A549 (cell line): ENCODE measurements at regions not wholly inside any gene's neighbourhood (a gene's known extent, or its start where the extent isn't known, plus 50 kb on each side); places are given as distances from the start of the nearest gene placed in this dataset.

Experiments
- ATAC-seq, 2 experiments: fragments of 200-7000 bp in 1 of 2; fragments of >200 bp in 1 of 2; cut with Nextera tagmentation in 1 of 2; cut with Tn5 transposase in 1 of 2; 3 replicates each; pipeline versions ENCODE4 v1.8.0 to v1.9.1; 2018 to 2020; ENCODE audit warnings: mild to moderate bottlenecking in 1 of 2, moderate library complexity in 1 of 2
- CTCF ChIA-PET: fragments of 300-600 bp; sonication (Branson Sonifier 250); formaldehyde crosslinking; extraction: SDS; loops from one replicate; lab custom pipeline; 2021; ENCODE audit warnings: antibody characterized with exemption, inconsistent platforms; lab: Yijun Ruan, JAX
- POLR2A ChIA-PET: fragments of 350-600 bp; formaldehyde crosslinking; extraction: SDS; loops from one replicate; lab custom pipeline; 2021; ENCODE audit warnings: antibody characterized with exemption, inconsistent platforms; lab: Yijun Ruan, JAX
- DNase-seq, 2 experiments: peaks; one replicate each; pipeline versions ENCODE4 v3.0.0 to v3.0.0-alpha.2; 2011 to 2016; ENCODE audit warnings: low read depth in 1 of 2, low spot score in 1 of 2
- FAIRE-seq: peaks from 2 replicates; lab custom pipeline; 2011; peaks lifted over from hg19 to GRCh38; lab: Jason Lieb, UNC
- H3K27ac ChIP-seq, 2 experiments: fragments of >200 bp; sonication (Bioruptor Twin); formaldehyde crosslinking; 3 replicates each; pipeline ENCODE4 v1.5.1; 2016 to 2017
- H3K4me1 ChIP-seq: fragments of >200 bp; sonication (Bioruptor Twin); formaldehyde crosslinking; 3 replicates; pipeline ENCODE4 v1.6.1; 2016
- H3K4me2 ChIP-seq: fragments of >200 bp; sonication (Bioruptor Twin); formaldehyde crosslinking; 3 replicates; pipeline ENCODE4 v1.6.1; 2016
- H3K4me3 ChIP-seq: fragments of >200 bp; sonication (Bioruptor Twin); formaldehyde crosslinking; 3 replicates; pipeline ENCODE4 v1.5.1; 2016
- H3K9me3 ChIP-seq: fragments of >200 bp; sonication (Bioruptor Twin); formaldehyde crosslinking; 3 replicates; pipeline ENCODE4 v1.6.1; 2016
- CEBPB ChIP-seq, 2 experiments: fragments of >200 bp in 1 of 2; sonication (Bioruptor Twin) in 1 of 2; formaldehyde crosslinking in 1 of 2; IDR thresholded peaks; 2 replicates each; pipeline ENCODE4 v1.6.1; 2012 to 2016
- EHF ChIP-seq: fragments of 250-450 bp; sonication (Bioruptor Pico); IDR thresholded peaks from 2 replicates; pipeline ENCODE4 v1.5.0; 2020; ENCODE audit warnings: mild to moderate bottlenecking
- FOSB ChIP-seq: fragments of 250-450 bp; sonication (Bioruptor Pico); IDR thresholded peaks from 2 replicates; pipeline ENCODE4 v1.5.0; 2020; ENCODE audit warnings: mild to moderate bottlenecking, moderate library complexity
- HOXB13 ChIP-seq: fragments of 250-450 bp; sonication (Bioruptor Pico); IDR thresholded peaks from 2 replicates; pipeline ENCODE4 v1.5.0; 2020; ENCODE audit warnings: low read depth, mild to moderate bottlenecking, moderate library complexity
- KDM5A ChIP-seq: fragments of 200-600 bp; sonication (generic); IDR thresholded peaks from 2 replicates; pipeline ENCODE4 v1.6.1; 2016; ENCODE audit warnings: antibody characterized with exemption, mild to moderate bottlenecking
- MAFK ChIP-seq: fragments of 450-650 bp; IDR thresholded peaks from 2 replicates; pipeline ENCODE4 v1.6.1; 2014; ENCODE audit not compliant: partially characterized antibody
- MYC ChIP-seq: IDR thresholded peaks from 2 replicates; pipeline ENCODE4 v1.6.1; 2012; ENCODE audit warnings: mild to moderate bottlenecking, inconsistent platforms, low read length, improper control_type of control experiment, borderline replicate concordance
- NPAS2 ChIP-seq: fragments of 250-450 bp; sonication (Bioruptor Pico); IDR thresholded peaks from 2 replicates; pipeline ENCODE4 v1.8.0; 2022; ENCODE audit warnings: mild to moderate bottlenecking, moderate library complexity, borderline replicate concordance
- PHF8 ChIP-seq: fragments of 200-600 bp; sonication (generic); IDR thresholded peaks from 2 replicates; pipeline ENCODE4 v1.6.1; 2016; ENCODE audit warnings: low read depth, mild to moderate bottlenecking, antibody characterized with exemption, moderate library complexity, borderline replicate concordance
- RAD21 ChIP-seq, 2 experiments: fragments of >200 bp in 1 of 2; sonication (Bioruptor Twin) in 1 of 2; formaldehyde crosslinking in 1 of 2; IDR thresholded peaks in 1 of 2; conservative IDR thresholded peaks in 1 of 2; 2 replicates in 1 of 2; 3 replicates in 1 of 2; pipeline ENCODE4 v1.6.1; 2012 to 2018; ENCODE audit warnings: inconsistent platforms in 1 of 2
- RARB ChIP-seq: fragments of 250-450 bp; sonication (Bioruptor Pico); IDR thresholded peaks from 2 replicates; pipeline ENCODE4 v1.8.0; 2021; ENCODE audit warnings: mild to moderate bottlenecking, moderate library complexity
- RFX5 ChIP-seq: fragments of 450-650 bp; IDR thresholded peaks from 2 replicates; pipeline ENCODE4 v1.7.1; 2014; ENCODE audit warnings: antibody characterized with exemption, mild to moderate bottlenecking, moderate library complexity
- TFCP2L1 ChIP-seq: fragments of 250-450 bp; sonication (Bioruptor Pico); IDR thresholded peaks from 2 replicates; pipeline ENCODE4 v1.5.0; 2021; ENCODE audit warnings: mild to moderate bottlenecking
- TP53 ChIP-seq: fragments of 250-450 bp; sonication (Bioruptor Pico); IDR thresholded peaks from 2 replicates; pipeline ENCODE4 v1.5.0; 2021; ENCODE audit warnings: mild to moderate bottlenecking, moderate library complexity
- ZC3H11A ChIP-seq: fragments of 450-650 bp; IDR thresholded peaks from 2 replicates; pipeline ENCODE4 v1.6.1; 2014; ENCODE audit warnings: antibody characterized with exemption, mild to moderate bottlenecking
- ZSCAN20 ChIP-seq: fragments of 250-450 bp; sonication (Bioruptor Pico); IDR thresholded peaks from 2 replicates; pipeline ENCODE4 v1.8.0; 2022; ENCODE audit warnings: mild to moderate bottlenecking, moderate library complexity
- WGBS: methylation state at CpG from one replicate; pipeline ENCODE4 v1.1.6; 2017; ENCODE audit errors: missing lambda C conversion rate; 5-methylcytosine and 5-hydroxymethylcytosine counted together
- TF ChIP-seq, protein P1 (sequence below): fragments of 200-600 bp; sonication (generic); IDR thresholded peaks from 2 replicates; pipeline ENCODE4 v1.6.1; 2016; ENCODE audit warnings: antibody characterized with exemption, mild to moderate bottlenecking, moderate library complexity
- TF ChIP-seq, protein P2 (sequence below): fragments of >200 bp; sonication (Bioruptor Twin); formaldehyde crosslinking; IDR thresholded peaks from 3 replicates; pipeline ENCODE4 v1.5.1; 2016
- TF ChIP-seq, protein P3 (sequence below): IDR thresholded peaks from 2 replicates; pipeline ENCODE4 v1.6.1; 2012
- TF ChIP-seq, protein P4 (sequence below): fragments of 150-350 bp; IDR thresholded peaks from 2 replicates; pipeline ENCODE4 v1.6.1; 2014; ENCODE audit warnings: low read depth, mild to moderate bottlenecking, low read length
- TF ChIP-seq, protein P5 (sequence below): fragments of 250-450 bp; sonication (Bioruptor Pico); IDR thresholded peaks from 2 replicates; pipeline ENCODE4 v1.5.0; 2020; ENCODE audit warnings: low read depth, mild to moderate bottlenecking, moderate library complexity

DNA sequence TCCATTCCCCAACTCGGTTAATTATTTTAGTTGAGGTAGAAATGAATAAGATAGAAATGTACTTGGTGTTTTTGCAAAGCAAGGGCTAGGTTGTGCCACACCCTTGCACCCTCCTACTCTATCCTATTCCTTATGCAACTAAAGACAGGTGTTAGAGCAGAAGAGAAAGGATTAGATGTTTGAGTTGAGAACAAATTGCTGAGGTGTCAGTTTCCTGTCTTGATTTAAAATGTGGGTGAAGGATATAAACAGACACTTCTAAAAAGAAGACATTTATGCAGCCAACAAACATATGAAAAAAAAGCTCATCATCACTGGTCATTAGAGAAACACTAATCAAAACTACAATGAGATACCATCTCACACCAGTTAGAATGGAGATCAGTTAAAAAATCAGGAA lies 1256.2 kb downstream of the CNTNAP5 start:
- POLR2A ChIA-PET, result no interaction called here
- H3K4me3 ChIP-seq, result no peak overlapping the region
- no peaks in the 10 kb centered on the region for H3K9me3 ChIP-seq
- no peaks in the 10 kb centered on the region for H3K4me1 ChIP-seq
- H3K4me2 ChIP-seq, result no peak overlapping the region
- no peak for TF ChIP-seq RFX5
- TF ChIP-seq RAD21 (conservative IDR thresholded peaks at IDR 0.05 in 1 of 2, IDR thresholded peaks at IDR 0.05 in 1 of 2), result no peak
- peak; percentile 60 for TF ChIP-seq MAFK
- no peak for TF ChIP-seq FOSB (CRISPR knock-in tag)
- no peak for TF ChIP-seq EHF (CRISPR knock-in tag)
- TF ChIP-seq ZSCAN20, result no peak
- no peak for TF ChIP-seq HOXB13 (CRISPR knock-in tag)
- TF ChIP-seq, all 56 proteins: peak for 1
- DNase-seq (no peak), ATAC-seq (no peak), FAIRE-seq (no peak)
- WGBS, result 5% methylated on average over 1 of the region's 1 CpG
- CTCF ChIA-PET, result no interaction called here
- no peak overlapping the region for H3K27ac ChIP-seq

DNA sequence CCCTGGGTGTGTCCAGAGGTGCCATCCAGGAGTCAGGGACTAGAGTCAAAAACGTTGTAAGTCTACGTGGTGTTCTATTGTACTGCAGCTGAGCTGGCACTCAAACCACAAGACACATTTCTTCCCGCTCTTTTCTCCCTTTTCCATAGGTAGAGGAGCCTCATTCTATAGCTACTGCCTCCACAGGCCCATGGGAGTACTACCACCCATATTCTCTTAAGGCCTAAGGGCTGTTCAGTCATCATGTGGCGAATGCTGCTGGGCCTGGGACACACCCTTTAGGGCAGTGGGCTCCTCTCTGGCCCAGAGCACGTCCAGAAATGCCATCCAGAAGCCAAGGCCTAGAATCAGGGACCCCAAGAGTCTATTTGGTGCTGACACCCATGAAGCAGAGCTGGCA lies 1271.7 kb downstream of the CNTNAP5 start:
- ChIA-PET POLR2A (no interaction called here), CTCF (no interaction called here)
- ATAC-seq, result no peak
- Histone ChIP-seq H3K4me3 (no peak overlapping the region), H3K27ac (no peak overlapping the region), H3K4me2 (no peak overlapping the region), H3K9me3 (0 out of 3 replicates have a peak, but pooled peaks cover 2% of the 10 kb centered on the region), H3K4me1 (no peaks in the 10 kb centered on the region)
- TF ChIP-seq TFCP2L1 (CRISPR knock-in tag) (no peak), RARB (CRISPR knock-in tag) (no peak), ZC3H11A (no peak), PHF8 (no peak), MYC (no peak), KDM5A (no peak), TP53 (no peak), CEBPB (IDR thresholded peaks at IDR 0.05) (no peak), NPAS2 (no peak)
- TF ChIP-seq, protein P1, sequence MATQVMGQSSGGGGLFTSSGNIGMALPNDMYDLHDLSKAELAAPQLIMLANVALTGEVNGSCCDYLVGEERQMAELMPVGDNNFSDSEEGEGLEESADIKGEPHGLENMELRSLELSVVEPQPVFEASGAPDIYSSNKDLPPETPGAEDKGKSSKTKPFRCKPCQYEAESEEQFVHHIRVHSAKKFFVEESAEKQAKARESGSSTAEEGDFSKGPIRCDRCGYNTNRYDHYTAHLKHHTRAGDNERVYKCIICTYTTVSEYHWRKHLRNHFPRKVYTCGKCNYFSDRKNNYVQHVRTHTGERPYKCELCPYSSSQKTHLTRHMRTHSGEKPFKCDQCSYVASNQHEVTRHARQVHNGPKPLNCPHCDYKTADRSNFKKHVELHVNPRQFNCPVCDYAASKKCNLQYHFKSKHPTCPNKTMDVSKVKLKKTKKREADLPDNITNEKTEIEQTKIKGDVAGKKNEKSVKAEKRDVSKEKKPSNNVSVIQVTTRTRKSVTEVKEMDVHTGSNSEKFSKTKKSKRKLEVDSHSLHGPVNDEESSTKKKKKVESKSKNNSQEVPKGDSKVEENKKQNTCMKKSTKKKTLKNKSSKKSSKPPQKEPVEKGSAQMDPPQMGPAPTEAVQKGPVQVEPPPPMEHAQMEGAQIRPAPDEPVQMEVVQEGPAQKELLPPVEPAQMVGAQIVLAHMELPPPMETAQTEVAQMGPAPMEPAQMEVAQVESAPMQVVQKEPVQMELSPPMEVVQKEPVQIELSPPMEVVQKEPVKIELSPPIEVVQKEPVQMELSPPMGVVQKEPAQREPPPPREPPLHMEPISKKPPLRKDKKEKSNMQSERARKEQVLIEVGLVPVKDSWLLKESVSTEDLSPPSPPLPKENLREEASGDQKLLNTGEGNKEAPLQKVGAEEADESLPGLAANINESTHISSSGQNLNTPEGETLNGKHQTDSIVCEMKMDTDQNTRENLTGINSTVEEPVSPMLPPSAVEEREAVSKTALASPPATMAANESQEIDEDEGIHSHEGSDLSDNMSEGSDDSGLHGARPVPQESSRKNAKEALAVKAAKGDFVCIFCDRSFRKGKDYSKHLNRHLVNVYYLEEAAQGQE, result no peak
- TF ChIP-seq, protein P2, sequence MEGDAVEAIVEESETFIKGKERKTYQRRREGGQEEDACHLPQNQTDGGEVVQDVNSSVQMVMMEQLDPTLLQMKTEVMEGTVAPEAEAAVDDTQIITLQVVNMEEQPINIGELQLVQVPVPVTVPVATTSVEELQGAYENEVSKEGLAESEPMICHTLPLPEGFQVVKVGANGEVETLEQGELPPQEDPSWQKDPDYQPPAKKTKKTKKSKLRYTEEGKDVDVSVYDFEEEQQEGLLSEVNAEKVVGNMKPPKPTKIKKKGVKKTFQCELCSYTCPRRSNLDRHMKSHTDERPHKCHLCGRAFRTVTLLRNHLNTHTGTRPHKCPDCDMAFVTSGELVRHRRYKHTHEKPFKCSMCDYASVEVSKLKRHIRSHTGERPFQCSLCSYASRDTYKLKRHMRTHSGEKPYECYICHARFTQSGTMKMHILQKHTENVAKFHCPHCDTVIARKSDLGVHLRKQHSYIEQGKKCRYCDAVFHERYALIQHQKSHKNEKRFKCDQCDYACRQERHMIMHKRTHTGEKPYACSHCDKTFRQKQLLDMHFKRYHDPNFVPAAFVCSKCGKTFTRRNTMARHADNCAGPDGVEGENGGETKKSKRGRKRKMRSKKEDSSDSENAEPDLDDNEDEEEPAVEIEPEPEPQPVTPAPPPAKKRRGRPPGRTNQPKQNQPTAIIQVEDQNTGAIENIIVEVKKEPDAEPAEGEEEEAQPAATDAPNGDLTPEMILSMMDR, result no peak
- TF ChIP-seq, protein P3, sequence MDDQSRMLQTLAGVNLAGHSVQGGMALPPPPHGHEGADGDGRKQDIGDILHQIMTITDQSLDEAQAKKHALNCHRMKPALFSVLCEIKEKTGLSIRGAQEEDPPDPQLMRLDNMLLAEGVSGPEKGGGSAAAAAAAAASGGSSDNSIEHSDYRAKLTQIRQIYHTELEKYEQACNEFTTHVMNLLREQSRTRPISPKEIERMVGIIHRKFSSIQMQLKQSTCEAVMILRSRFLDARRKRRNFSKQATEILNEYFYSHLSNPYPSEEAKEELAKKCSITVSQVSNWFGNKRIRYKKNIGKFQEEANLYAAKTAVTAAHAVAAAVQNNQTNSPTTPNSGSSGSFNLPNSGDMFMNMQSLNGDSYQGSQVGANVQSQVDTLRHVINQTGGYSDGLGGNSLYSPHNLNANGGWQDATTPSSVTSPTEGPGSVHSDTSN, result no peak
- TF ChIP-seq, protein P4, sequence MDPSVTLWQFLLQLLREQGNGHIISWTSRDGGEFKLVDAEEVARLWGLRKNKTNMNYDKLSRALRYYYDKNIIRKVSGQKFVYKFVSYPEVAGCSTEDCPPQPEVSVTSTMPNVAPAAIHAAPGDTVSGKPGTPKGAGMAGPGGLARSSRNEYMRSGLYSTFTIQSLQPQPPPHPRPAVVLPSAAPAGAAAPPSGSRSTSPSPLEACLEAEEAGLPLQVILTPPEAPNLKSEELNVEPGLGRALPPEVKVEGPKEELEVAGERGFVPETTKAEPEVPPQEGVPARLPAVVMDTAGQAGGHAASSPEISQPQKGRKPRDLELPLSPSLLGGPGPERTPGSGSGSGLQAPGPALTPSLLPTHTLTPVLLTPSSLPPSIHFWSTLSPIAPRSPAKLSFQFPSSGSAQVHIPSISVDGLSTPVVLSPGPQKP, result no peak
- TF ChIP-seq, protein P5, sequence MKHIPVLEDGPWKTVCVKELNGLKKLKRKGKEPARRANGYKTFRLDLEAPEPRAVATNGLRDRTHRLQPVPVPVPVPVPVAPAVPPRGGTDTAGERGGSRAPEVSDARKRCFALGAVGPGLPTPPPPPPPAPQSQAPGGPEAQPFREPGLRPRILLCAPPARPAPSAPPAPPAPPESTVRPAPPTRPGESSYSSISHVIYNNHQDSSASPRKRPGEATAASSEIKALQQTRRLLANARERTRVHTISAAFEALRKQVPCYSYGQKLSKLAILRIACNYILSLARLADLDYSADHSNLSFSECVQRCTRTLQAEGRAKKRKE, result no peak
- DNase-seq, result no peak
- WGBS, result 12% methylated on average over 5 of the region's 5 CpGs
- no peak for FAIRE-seq
